ENCODE measurements at regions not wholly inside any gene's neighbourhood (a gene's known extent, or its start where the extent isn't known, plus 50 kb on each side); places are given as distances from the start of the nearest gene placed in this dataset.

- TF ChIP-seq CTCF (IDR thresholded peaks at IDR 0.05) (no peak), POLR2A (IDR thresholded peaks at IDR 0.05) (no peak)
These were observed 672.7 kb upstream of the ADGRL2 start for GRCh38 chr1:81128079-81128478.
